Loucy (cell line): ENCODE measurements at regions not wholly inside any gene's neighbourhood (a gene's known extent, or its start where the extent isn't known, plus 50 kb on each side); places are given as distances from the start of the nearest gene placed in this dataset.

Experiments used
- H2AFZ ChIP-seq: fragments of 200-600 bp; sonication (generic); 2 replicates; pipeline ENCODE4 v1.6.0; 2016; ENCODE audit warnings: antibody characterized with exemption, mild to moderate bottlenecking, low read length, moderate library complexity
- H3F3A ChIP-seq: fragments of 200-600 bp; 2 replicates; pipeline ENCODE4 v1.6.0; 2016; ENCODE audit warnings: antibody characterized with exemption, low read depth, mild to moderate bottlenecking
- H3K27me3 ChIP-seq: fragments of 200-600 bp; sonication (generic); 2 replicates; pipeline ENCODE4 v1.6.1; 2014; ENCODE audit warnings: low read length, mild to moderate bottlenecking; ENCODE audit not compliant: insufficient read depth, poor library complexity, severe bottlenecking
- H3K36me3 ChIP-seq: fragments of 200-600 bp; sonication (generic); 2 replicates; pipeline ENCODE4 v1.6.1; 2016; ENCODE audit warnings: low read length; ENCODE audit not compliant: insufficient read depth
- H3K4me1 ChIP-seq: fragments of 200-600 bp; sonication (generic); 2 replicates; pipeline ENCODE4 v1.5.1; 2014; ENCODE audit warnings: low read length, mild to moderate bottlenecking; ENCODE audit not compliant: insufficient read depth, poor library complexity, severe bottlenecking
- H3K4me2 ChIP-seq: fragments of 200-600 bp; sonication (generic); 2 replicates; pipeline ENCODE4 v1.6.0; 2014; ENCODE audit warnings: antibody characterized with exemption, low read length, low read depth, mild to moderate bottlenecking; ENCODE audit not compliant: poor library complexity, severe bottlenecking
- H3K4me3 ChIP-seq: fragments of 200-600 bp; sonication (generic); 2 replicates; pipeline ENCODE4 v1.5.1; 2014; ENCODE audit warnings: low read length, mild to moderate bottlenecking, mixed read lengths; ENCODE audit not compliant: poor library complexity, severe bottlenecking
- H3K79me2 ChIP-seq: fragments of 200-600 bp; sonication (generic); 2 replicates; pipeline ENCODE4 v1.6.1; 2014; ENCODE audit warnings: low read length; ENCODE audit not compliant: insufficient read depth
- H3K9ac ChIP-seq: fragments of 200-600 bp; sonication (generic); 2 replicates; pipeline ENCODE4 v1.6.0; 2014; ENCODE audit warnings: mild to moderate bottlenecking, low read depth, low read length, moderate library complexity; ENCODE audit not compliant: poor library complexity, severe bottlenecking
- H3K9me2 ChIP-seq: fragments of 200-600 bp; sonication (generic); replicated peaks from 2 replicates; pipeline ENCODE4 v1.6.1; 2016; ENCODE audit warnings: low read depth, low read length, mixed read lengths
- H3K9me3 ChIP-seq: fragments of 200-600 bp; sonication (generic); 2 replicates; pipeline ENCODE4 v1.6.1; 2014; ENCODE audit warnings: mild to moderate bottlenecking, antibody characterized with exemption, low read length, low read depth; ENCODE audit not compliant: insufficient read depth
- H4K20me1 ChIP-seq: fragments of 200-600 bp; sonication (generic); 2 replicates; pipeline ENCODE4 v1.6.0; 2014; ENCODE audit warnings: antibody characterized with exemption, low read length, mild to moderate bottlenecking; ENCODE audit not compliant: insufficient read depth, poor library complexity, severe bottlenecking
- CTCF ChIP-seq: fragments of 200-600 bp; sonication (generic); conservative IDR thresholded peaks from 2 replicates; pipeline ENCODE4 v1.5.1; 2014; ENCODE audit warnings: mild to moderate bottlenecking, antibody characterized with exemption, low read length
- EZH2phosphoT487 ChIP-seq: fragments of 200-600 bp; IDR thresholded peaks from 2 replicates; pipeline ENCODE4 v1.6.1; 2018; ENCODE audit warnings: antibody characterized with exemption, mild to moderate bottlenecking, moderate library complexity, borderline replicate concordance

GRCh38 chr9:13447843-13448422 is 168.4 kb upstream of the MPDZ start:
- Histone ChIP-seq H3F3A (no peaks in the 10 kb centered on the region), H3K4me1 (no peaks in the 10 kb centered on the region), H3K79me2 (no peaks in the 10 kb centered on the region), H2AFZ (no peak overlapping the region), H3K36me3 (no peaks in the 10 kb centered on the region), H4K20me1 (no peaks in the 10 kb centered on the region), H3K27me3 (no peaks in the 10 kb centered on the region), H3K9me2 (no peaks in the 10 kb centered on the region), H3K4me2 (no peak overlapping the region), H3K4me3 (no peak overlapping the region), H3K9ac (no peak overlapping the region), H3K9me3 (no peaks in the 10 kb centered on the region)
- TF ChIP-seq EZH2phosphoT487, result no peak
- no peak for TF ChIP-seq CTCF

GRCh38 chr9:13446938-13447842 is 167.7 kb upstream of the MPDZ start:
- H3K36me3 ChIP-seq, result no peaks in the 10 kb centered on the region
- no peaks in the 10 kb centered on the region for H3K9me2 ChIP-seq
- no peak overlapping the region for H3K4me2 ChIP-seq
- TF ChIP-seq CTCF (no peak; the same call in 1 of the 2 replicates), EZH2phosphoT487 (no peak)
- H2AFZ ChIP-seq, result no peak overlapping the region
- no peaks in the 10 kb centered on the region for H3K9me3 ChIP-seq
- no peak overlapping the region for H3K9ac ChIP-seq
- H3F3A ChIP-seq, result no peaks in the 10 kb centered on the region
- no peaks in the 10 kb centered on the region for H3K27me3 ChIP-seq
- H3K79me2 ChIP-seq, result no peaks in the 10 kb centered on the region
- no peaks in the 10 kb centered on the region for H3K4me1 ChIP-seq
- H4K20me1 ChIP-seq, result no peaks in the 10 kb centered on the region
- H3K4me3 ChIP-seq, result no peak overlapping the region

- no peaks in the 10 kb centered on the region for H3K9me3 ChIP-seq
- no peaks in the 10 kb centered on the region for H4K20me1 ChIP-seq
- H2AFZ ChIP-seq, result no peak overlapping the region
- no peaks in the 10 kb centered on the region for H3F3A ChIP-seq
- H3K36me3 ChIP-seq, result no peaks in the 10 kb centered on the region
- H3K4me1 ChIP-seq, result no peaks in the 10 kb centered on the region
- no peaks in the 10 kb centered on the region for H3K79me2 ChIP-seq
- no peaks in the 10 kb centered on the region for H3K27me3 ChIP-seq
- TF ChIP-seq CTCF (no peak), EZH2phosphoT487 (no peak)
- H3K9me2 ChIP-seq, result no peaks in the 10 kb centered on the region
- no peak overlapping the region for H3K9ac ChIP-seq
- no peak overlapping the region for H3K4me2 ChIP-seq
- H3K4me3 ChIP-seq, result no peak overlapping the region
Measured at GRCh38 chr9:13446286-13446937, 166.9 kb upstream of the MPDZ start.
